ENCODE measurements at regions not wholly inside any gene's neighbourhood (a gene's known extent, or its start where the extent isn't known, plus 50 kb on each side); places are given as distances from the start of the nearest gene placed in this dataset.
"Not testable (repeated sequence)": the region's sequence is repeated elsewhere in the genome, so short reads cannot be mapped to it uniquely, and the experiment has no call there.

GRCh38 chr17:64724246-64724645, 62.1 kb upstream of the SMURF2 start:
- DNase-seq (ENCODE audit: low read depth): not testable (repeated sequence)

GRCh38 chr17:64723781-64724180, 61.7 kb upstream of the SMURF2 start:
- no peak for DNase-seq (ENCODE audit: low read depth)

GRCh38 chr17:64721556-64721955, 59.4 kb upstream of the SMURF2 start:
- DNase-seq (ENCODE audit: low read depth): not testable (repeated sequence)

- not testable (repeated sequence) for DNase-seq (ENCODE audit: low read depth)
These were observed 58.1 kb upstream of the SMURF2 start for GRCh38 chr17:64720253-64720652.

GRCh38 chr17:64719517-64719916, 57.4 kb upstream of the SMURF2 start:
- DNase-seq (ENCODE audit: low read depth): not testable (repeated sequence)

GRCh38 chr17:64718816-64719215, 56.7 kb upstream of the SMURF2 start:
- DNase-seq (ENCODE audit: low read depth): not testable (repeated sequence)

GRCh38 chr17:64718058-64718457, 56.0 kb upstream of the SMURF2 start:
- DNase-seq (ENCODE audit: low read depth): no peak

GRCh38 chr17:64716496-64716895, 54.4 kb upstream of the SMURF2 start:
- not testable (repeated sequence) for DNase-seq (ENCODE audit: low read depth)

- not testable (repeated sequence) for DNase-seq (ENCODE audit: low read depth)
These were observed 51.7 kb upstream of the SMURF2 start for GRCh38 chr17:64713786-64714185.

GRCh38 chr17:64712557-64713351, 50.6 kb upstream of the SMURF2 start:
- DNase-seq (ENCODE audit: low read depth): not testable (repeated sequence)
